ENCODE measurements at regions not wholly inside any gene's neighbourhood (a gene's known extent, or its start where the extent isn't known, plus 50 kb on each side); places are given as distances from the start of the nearest gene placed in this dataset.
A peak's percentile ranks its signal among the peaks of the same experiment; 100 is the strongest.
"Not testable (repeated sequence)": the region's sequence is repeated elsewhere in the genome, so short reads cannot be mapped to it uniquely, and the experiment has no call there.

- DNase-seq (ENCODE audit: insufficient read length, low spot score) (no peak), FAIRE-seq (no peak)
Observed at GRCh38 chr9:129418451-129418850, 202.4 kb downstream of the C9orf50 start.

DNA sequence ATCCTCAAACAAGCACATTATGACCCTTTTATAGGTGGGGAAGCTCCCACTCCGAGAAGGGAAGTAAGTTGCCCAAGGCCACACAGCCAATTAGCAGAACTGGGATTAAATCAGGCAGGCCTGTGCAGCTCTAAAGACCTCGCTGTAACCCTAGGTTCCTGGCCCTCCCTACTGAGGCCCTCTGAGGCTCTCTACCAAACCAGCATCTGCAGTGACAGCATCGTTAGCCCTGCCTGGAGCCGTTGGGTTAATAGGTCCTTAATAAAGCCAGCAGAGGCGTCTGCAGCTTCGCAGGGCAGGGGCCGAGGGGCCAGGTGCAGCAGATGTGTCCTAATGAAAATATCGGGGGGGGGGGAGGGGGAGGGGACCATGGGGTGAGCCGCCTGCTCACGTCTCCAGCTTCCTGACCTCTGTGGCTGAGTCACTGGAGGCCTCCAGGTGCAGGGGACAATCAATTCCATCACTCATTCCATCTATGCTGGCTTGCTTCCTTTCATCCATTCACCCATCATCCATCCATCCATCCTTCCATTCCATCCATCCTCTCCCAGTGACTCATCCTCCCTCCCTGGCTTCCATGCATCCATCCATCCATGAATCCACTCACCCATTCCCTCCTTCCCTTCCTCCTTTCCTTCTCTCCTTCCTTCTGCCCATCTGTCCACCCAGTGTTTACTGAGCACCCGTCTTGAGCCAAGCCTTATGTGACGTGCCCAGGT lies 203.9 kb downstream of the C9orf50 start:
- no peak for DNase-seq (ENCODE audit: insufficient read length, low spot score)

GRCh38 chr9:129415942-129416651 lies 204.8 kb downstream of the C9orf50 start:
- DNase-seq (ENCODE audit: insufficient read length, low spot score) (no peak), FAIRE-seq (no peak)

More for the DNA sequence above, 203.9 kb downstream of the C9orf50 start:
- no peak for FAIRE-seq

- no peak for DNase-seq (ENCODE audit: insufficient read length, low spot score)
- FAIRE-seq, result no peak
Observed at GRCh38 chr9:129414993-129415941, 205.6 kb downstream of the C9orf50 start.

GRCh38 chr9:129414377-129414992 lies 206.4 kb downstream of the C9orf50 start:
- no peak for FAIRE-seq
- no peak for DNase-seq (ENCODE audit: insufficient read length, low spot score)

DNA sequence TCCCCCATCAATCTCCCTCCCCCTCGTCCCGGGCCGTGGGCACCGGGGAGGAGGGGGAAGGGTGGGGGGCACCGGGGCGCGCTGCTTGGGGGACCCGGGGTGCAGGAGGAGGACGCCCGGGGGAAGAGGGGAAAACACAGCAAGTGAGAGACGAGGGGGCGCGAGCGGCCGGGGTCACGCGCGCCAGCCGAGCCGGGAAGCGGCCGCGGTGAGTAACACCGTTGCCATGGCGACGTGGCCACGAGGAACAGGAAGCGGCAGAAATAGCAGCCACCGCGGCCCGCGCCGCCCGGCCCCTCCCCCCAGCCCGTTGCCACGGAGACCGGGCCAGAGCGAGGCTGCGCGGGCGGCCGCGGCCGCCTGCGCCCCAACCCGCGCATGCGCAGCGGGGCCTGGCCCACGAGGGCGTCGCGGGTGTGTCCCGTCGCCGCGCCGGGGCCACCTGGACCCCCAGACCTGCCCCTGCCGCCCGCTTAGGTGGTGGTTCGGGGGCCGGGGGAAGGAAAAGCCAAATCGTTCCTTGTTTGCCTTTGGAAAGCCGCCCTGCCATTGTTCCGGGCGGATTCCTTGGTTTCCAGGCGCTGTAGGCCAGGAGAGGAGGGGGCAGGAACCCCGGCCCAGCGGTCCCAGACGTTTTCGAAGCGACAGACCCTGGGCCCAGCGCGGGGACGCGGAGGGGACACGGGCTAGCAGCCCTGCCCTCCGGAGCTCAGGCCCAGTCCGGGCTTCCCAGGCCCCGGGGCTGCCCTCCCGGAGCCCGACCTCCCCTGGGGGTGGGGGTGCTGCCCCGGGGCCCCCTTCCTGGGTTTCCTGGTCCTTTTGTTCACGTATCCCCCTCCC lies 207.1 kb downstream of the C9orf50 start:
- DNase-seq (ENCODE audit: insufficient read length, low spot score) (peak; percentile 98), FAIRE-seq (peak; percentile 72)

DNA sequence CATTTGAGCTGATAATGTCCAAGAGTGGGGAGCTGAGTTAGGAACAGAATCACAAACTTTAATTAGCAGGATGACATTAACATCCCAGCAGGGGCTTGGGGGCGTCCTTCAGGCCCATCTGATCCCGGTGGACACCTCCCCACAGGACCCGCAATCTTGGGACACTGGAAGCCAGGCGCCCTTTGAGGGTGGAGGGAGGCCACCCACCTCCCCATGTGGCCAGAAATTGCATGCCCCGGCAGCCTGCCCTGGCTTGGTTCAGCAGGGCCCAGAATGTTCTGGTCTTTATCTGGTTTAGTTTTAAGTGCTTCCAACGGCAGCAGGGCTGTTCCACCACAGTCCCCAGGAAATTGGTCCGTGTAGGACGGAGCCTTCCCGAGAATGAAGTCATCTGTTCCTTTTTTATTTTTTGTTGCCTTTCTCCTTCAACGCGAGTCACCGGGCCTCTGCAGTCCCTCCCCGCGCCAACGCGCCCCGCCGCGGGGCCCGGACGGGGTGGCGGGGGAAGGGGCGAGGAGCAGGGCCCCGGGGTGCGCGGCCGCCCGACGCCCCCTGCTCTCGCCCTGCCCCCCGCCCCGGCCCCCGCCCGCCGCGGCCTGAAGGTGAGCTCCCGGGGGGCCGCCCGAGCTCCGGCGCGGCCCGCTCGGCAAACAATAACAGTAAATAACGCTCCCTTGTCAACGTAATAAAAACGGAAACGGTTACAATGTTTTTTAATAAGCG lies 207.9 kb downstream of the C9orf50 start:
- DNase-seq (ENCODE audit: insufficient read length, low spot score) (no peak), FAIRE-seq (peak; percentile 64)

DNA sequence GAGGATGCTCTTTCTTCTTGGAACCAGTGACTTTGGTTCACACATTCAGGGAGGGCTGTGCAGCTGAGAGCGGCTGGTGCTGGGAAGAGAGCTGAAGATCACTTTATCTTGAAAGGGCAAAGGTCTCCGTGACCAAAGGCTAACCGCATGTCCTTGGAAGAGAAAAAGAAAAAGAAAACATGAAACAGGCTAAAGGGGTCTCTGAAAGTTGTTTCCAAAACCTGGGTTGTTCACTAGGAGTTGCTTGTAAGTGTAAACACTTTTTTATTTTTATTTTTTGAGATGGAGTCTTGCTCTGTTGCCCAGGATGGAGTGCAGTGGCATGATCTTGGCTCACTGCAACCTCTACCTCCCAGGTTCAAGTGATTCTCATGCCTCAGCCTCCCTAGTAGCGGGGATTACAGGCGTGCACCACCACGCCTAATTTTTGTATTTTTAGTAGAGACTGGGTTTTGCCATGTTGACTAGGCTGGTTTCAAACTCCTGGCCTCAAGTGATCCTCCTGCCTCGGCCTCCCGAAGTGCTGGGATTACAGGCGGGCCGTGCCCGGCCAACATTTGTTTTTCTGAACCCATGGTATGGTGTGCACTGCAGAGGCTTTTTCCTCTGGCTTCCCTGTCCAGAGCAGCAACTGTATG lies 208.6 kb downstream of the C9orf50 start:
- DNase-seq (ENCODE audit: insufficient read length, low spot score); FAIRE-seq: not testable (repeated sequence)

- FAIRE-seq, result no peak
- DNase-seq (ENCODE audit: insufficient read length, low spot score), result no peak
Observed at GRCh38 chr9:129411501-129412175, 209.3 kb downstream of the C9orf50 start.

- no peak for FAIRE-seq
- no peak for DNase-seq (ENCODE audit: insufficient read length, low spot score)
Observed at GRCh38 chr9:129410226-129410625, 210.7 kb downstream of the C9orf50 start.

DNA sequence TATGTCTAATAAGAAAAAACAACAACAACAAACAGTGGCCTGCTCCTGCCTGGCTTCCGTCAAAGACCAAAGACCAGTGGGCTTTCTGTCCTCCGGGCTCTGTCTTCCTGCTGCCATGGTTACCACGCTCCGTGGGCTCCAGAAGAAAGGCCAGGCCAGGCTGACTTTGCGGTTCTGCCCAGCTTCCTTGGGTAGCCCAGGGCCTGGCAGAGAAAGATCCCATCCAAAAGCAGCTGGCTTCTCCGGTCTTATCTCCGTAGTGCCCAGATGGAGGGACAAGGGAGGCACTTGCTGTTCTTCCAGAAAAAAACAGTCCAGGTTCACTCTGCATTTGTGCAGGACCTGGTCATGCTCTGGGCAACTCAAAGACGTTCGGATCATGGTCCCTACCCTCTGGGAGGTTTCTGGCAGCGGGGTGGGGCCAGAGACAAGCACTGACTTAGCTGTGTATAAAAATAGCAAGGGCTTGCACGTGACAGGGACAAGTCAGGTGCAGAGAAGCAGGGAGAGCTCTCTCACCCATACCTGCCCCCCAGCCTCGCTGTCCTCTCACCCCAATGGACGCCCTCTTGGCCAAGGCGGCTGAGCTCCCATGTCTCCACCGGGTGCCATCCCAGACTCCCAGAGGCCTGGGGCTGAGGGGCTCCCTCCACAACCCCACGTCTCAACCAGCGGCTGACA lies 212.2 kb downstream of the C9orf50 start:
- DNase-seq (ENCODE audit: insufficient read length, low spot score) (no peak), FAIRE-seq (no peak)

GRCh38 chr9:129407905-129408452 lies 212.9 kb downstream of the C9orf50 start:
- FAIRE-seq, result no peak
- DNase-seq (ENCODE audit: insufficient read length, low spot score), result no peak

DNA sequence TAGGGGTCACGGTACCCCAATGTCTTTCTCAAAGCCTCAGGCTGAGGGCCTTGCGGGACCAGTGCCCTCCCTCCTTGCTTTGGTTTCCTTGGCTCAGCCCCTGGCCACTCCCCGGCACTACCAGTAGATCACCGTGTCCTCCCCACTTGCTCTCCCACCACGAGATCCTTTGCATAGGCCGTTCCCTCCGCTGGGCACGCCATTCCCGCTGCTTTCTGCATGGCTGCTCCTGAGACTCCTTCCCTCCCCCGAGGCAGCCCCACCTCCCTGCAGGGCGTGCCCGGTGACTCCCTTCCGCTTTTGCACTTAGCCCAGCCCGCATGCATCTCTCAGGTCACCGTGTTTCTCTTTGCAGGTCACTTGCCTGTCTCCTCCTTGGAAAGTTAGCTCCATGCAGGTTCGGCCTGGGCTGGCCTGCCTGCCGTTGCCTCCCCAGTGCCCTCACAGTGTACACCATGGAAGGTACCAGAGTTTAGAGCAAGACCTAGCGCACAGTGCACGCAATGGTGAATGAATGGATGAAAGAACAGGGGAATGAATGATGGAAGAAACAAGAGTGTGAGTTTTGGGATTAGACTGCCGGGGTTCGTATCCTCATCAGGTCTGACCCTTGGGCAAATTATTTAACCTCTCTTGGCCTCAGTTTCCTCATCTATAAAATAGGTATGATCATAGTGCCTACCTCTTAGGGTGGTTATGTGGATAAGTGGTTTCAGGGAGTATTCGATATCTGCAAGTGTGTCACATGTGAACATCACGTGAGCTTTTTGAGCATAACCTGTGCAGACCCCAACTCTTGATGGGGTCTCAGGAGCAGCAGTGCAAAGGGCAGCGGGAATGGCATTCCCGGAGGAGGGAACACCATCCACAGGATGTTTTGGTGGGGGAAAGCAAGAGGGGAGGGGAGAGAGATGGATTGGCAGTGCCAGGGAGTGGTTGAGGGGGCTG lies 214.3 kb downstream of the C9orf50 start:
- FAIRE-seq (no peak), DNase-seq (ENCODE audit: insufficient read length, low spot score) (no peak)

GRCh38 chr9:129405827-129406213 lies 215.1 kb downstream of the C9orf50 start:
- FAIRE-seq (no peak), DNase-seq (ENCODE audit: insufficient read length, low spot score) (no peak)

GRCh38 chr9:129405089-129405826 lies 215.6 kb downstream of the C9orf50 start:
- FAIRE-seq (no peak), DNase-seq (ENCODE audit: insufficient read length, low spot score) (no peak)
